Bone marrow (tissue), 2 donors: ENCODE measurements at regions not wholly inside any gene's neighbourhood (a gene's known extent, or its start where the extent isn't known, plus 50 kb on each side); places are given as distances from the start of the nearest gene placed in this dataset.

Experiments
- DNase-seq, 2 donors: peaks; one replicate each; lab custom pipeline; 2025; lab: John Stamatoyannopoulos, UW

GRCh38 chr9:126093771-126094170 lies 232.9 kb upstream of the MVB12B start:
- no peak for DNase-seq

- no peak for DNase-seq
Observed at GRCh38 chr9:126095546-126096190, 231.0 kb upstream of the MVB12B start.

GRCh38 chr9:126096340-126096739 lies 230.3 kb upstream of the MVB12B start:
- no peak for DNase-seq

GRCh38 chr9:126097679-126098078 lies 228.9 kb upstream of the MVB12B start:
- DNase-seq = no peak

- no peak for DNase-seq
Observed at GRCh38 chr9:126106404-126106803, 220.2 kb upstream of the MVB12B start.

GRCh38 chr9:126107693-126108092 lies 218.9 kb upstream of the MVB12B start:
- no peak for DNase-seq

GRCh38 chr9:126108240-126108639 lies 218.4 kb upstream of the MVB12B start:
- no peak for DNase-seq

- DNase-seq = no peak
Observed at GRCh38 chr9:126109575-126109974, 217.1 kb upstream of the MVB12B start.

GRCh38 chr9:126111556-126111955 lies 215.1 kb upstream of the MVB12B start:
- no peak for DNase-seq

- no peak for DNase-seq
Observed at GRCh38 chr9:126112135-126112720, 214.4 kb upstream of the MVB12B start.

- no peak for DNase-seq
Observed at GRCh38 chr9:126113176-126113575, 213.5 kb upstream of the MVB12B start.

GRCh38 chr9:126113756-126114408 lies 212.7 kb upstream of the MVB12B start:
- no peak for DNase-seq

GRCh38 chr9:126114409-126114760 lies 212.2 kb upstream of the MVB12B start:
- DNase-seq = no peak

GRCh38 chr9:126114850-126115460 lies 211.7 kb upstream of the MVB12B start:
- DNase-seq = no peak

- no peak for DNase-seq
Observed at GRCh38 chr9:126116351-126117157, 210.1 kb upstream of the MVB12B start.

- no peak for DNase-seq
Observed at GRCh38 chr9:126117158-126117425, 209.5 kb upstream of the MVB12B start.

GRCh38 chr9:126117631-126118030 lies 209.0 kb upstream of the MVB12B start:
- no peak for DNase-seq

GRCh38 chr9:126119731-126120130 lies 206.9 kb upstream of the MVB12B start:
- no peak for DNase-seq

- DNase-seq = no peak
Observed at GRCh38 chr9:126122901-126123616, 203.6 kb upstream of the MVB12B start.

- no peak for DNase-seq
Observed at GRCh38 chr9:126123927-126124326, 202.7 kb upstream of the MVB12B start.

GRCh38 chr9:126125177-126125576 lies 201.5 kb upstream of the MVB12B start:
- no peak for DNase-seq

GRCh38 chr9:126125577-126125976 lies 201.1 kb upstream of the MVB12B start:
- no peak for DNase-seq
